GM19193 (cell line): ENCODE measurements at regions not wholly inside any gene's neighbourhood (a gene's known extent, or its start where the extent isn't known, plus 50 kb on each side); places are given as distances from the start of the nearest gene placed in this dataset.

Experiments used
- POLR2A ChIP-seq: IDR thresholded peaks from 4 replicates; pipeline ENCODE4 v1.6.1; 2011; ENCODE audit not compliant: insufficient read depth, insufficient read length; ENCODE audit errors: extremely low read depth

GRCh38 chr3:144852999-144853398 is 881.4 kb downstream of the DIPK2A start:
- TF ChIP-seq POLR2A = no peak

- TF ChIP-seq POLR2A = no peak
Measured at GRCh38 chr3:144859161-144859560, 887.5 kb downstream of the DIPK2A start.

GRCh38 chr3:144864646-144865045 is 893.0 kb downstream of the DIPK2A start:
- no peak for TF ChIP-seq POLR2A

DNA sequence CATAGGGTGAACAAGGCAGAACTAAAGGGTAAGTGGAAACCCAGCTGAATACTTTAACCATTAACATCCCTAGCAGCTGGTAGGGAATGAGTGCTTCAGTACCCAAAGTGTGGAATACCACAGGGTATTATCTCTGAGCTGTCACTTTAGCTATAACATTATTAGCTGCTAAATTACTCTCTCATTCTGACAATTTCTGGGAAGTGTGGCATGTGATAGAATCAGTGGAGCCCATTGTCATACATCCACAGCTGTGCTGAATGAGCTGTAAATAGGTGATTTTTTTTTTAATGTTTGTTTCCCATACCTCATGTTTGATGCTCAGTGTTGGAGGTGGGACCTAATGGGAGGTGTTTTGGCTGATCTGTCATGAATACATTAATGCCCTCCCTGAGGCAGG is 894.3 kb downstream of the DIPK2A start:
- no peak for TF ChIP-seq POLR2A

GRCh38 chr3:144866476-144866875 is 894.9 kb downstream of the DIPK2A start:
- TF ChIP-seq POLR2A = no peak

DNA sequence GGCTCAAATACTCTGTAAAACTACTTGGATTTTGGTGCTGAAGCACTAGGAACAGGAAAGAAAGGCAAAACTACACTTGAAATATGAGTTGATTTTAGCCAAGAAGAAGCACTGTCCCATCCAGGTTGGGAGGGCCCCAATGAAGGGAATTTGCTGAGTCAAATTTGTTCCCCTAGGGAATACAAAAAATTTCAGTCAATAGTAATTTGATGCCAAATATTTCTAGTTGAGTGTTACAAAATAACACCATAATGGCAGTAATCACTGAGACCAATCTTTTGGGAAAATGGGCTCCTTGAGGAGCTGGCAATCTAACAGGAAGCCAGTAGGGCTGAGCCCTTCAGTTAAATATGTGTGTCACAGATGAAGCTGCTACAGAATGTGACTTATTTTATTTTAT is 896.9 kb downstream of the DIPK2A start:
- no peak for TF ChIP-seq POLR2A

DNA sequence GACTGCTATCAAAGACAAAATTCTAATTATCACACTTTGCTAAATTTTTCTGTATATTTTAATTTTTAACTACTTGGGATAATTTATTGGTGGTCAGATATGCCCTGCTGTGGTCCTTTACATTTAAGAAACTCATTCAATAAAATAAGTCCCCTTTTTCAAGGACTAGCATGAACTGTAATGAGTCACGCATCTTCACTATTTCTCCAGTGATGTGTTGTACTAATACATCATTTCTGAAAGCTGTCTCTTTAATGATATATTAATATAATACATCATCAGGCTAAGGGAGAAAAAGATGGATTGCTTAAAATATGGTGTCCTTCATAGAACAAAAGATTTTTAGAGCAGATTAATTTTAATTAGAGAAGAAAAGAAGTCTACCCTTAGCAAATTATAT is 901.4 kb downstream of the DIPK2A start:
- no peak for TF ChIP-seq POLR2A

DNA sequence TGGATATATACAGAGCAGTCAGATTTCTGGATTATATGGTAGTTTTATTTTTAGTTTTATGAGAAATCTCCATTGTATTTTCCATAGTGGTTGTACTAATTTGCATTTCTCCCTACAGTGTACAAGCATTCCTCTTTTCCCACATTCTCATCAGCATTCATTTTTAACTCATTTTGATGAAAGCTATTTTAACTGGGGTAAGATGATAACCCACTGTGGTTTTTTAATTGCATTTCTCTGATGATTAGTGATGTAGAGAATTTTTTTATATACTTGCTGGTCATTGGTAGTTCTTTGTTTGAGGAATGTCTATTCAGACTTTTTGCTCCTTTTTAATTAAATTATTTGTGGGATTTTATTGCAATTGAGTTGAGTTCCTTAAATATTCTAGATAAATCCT is 903.6 kb downstream of the DIPK2A start:
- TF ChIP-seq POLR2A = no peak

DNA sequence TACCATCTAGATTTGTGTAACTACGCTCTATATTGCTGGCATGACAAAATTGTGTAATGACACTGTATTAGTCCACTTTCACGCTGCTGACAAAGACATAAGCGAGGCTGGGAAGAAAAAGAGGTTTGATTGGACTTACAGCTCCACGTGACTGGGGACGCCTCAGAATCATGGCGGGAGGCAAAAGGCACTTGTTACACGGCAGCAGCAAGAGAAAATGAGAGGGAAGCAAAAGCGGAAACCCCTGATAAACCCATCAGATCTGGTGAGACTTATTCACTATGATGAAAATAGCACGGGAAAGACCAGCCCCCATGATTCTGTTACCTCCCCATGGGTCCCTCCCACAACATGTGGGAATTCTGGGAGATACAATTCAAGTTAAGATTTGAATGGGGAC is 905.7 kb downstream of the DIPK2A start:
- no peak for TF ChIP-seq POLR2A

DNA sequence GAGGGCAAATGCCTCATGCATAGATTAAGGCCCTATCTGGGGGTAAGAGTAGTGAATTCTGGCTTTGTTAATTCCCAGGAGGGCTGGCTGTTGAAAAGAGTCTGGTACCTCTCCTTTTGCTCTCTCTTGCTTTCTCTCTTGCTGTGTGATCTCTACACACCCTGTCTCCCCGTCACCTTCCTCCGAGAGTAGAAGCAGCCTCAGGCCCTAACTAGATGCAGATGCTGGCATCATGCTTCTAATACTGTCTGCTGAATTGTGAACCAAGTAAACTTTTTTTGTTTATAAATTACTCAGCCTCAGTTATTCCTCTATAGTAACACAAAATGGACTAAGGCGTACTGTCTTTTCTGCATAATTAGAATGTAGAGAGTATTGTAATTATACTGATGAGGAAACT is 908.1 kb downstream of the DIPK2A start:
- TF ChIP-seq POLR2A = no peak

DNA sequence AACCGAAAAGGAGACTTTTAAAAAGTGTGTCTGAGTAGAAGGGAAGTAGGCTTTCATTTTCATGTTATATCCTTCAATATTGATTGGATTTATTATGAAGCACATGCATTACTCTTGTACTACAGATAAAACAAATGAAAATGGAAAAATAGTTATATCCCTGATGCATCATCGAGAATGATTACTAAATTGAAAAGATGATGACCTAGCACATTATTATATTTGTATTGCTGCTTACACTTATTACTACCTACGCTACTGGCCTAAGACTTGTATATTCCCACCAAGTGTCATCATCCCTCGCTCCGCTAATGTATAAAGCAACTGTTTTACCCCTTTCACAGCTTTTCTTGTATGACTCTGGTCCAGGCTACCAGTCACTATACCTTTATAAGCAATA is 922.4 kb downstream of the DIPK2A start:
- TF ChIP-seq POLR2A = no peak

DNA sequence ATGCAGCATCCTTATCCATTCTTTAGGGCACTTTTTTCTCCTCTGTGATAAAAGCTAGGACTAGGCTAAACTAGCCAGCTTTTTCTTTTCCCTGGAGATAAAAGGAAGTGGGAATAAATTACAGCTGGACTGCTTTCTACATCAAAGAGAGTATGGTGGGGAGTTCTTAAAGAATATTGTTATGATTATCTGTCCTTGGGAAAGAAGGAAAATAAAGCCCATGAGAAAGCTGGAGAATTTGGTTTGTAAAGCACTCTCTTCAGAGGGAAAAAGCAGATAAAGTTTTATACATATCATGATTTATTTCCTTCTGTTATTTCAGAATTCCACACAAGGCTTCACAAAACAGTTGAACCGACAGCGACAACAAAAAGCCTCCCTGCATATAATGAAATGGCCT is 923.0 kb downstream of the DIPK2A start:
- TF ChIP-seq POLR2A = no peak

DNA sequence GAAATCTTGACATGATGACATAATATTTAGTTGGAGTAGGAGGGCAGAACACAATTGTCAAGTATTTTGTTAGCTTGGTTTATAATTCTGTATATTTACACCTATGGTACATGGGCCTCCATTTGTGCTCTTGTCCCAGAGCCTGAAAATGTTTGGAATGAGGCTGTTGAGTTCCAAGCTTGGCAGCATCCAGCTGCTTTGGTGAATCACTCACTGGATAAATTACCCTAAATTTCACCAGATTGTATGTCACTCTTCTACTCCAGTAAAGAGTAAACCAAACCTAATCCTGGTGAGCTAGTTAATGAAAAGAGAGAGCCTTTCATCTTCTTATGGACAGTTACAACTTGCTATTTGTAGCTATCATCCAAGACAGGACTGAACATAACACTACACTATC is 928.7 kb downstream of the DIPK2A start:
- no peak for TF ChIP-seq POLR2A

- TF ChIP-seq POLR2A = no peak
Measured at GRCh38 chr3:144912968-144913367, 941.3 kb downstream of the DIPK2A start.

DNA sequence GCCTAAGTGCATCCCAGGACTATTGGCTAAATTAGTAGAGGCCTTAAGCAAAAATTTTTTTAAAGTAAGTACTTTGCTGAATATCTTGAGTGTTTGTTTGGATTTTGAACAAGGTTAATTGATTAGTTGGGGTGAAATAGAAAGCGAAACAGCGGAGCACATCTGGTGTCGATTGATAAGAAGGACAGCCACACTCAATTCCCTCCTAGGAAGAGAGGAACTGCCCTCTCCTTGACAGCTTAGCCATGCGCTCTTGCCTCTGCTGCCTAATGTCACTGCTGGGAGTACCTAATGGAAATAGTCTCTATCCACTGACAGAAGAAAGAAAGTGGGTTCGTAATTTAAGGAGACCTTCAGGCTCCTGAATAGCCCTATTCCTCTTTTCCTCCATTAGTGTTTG is 943.6 kb downstream of the DIPK2A start:
- no peak for TF ChIP-seq POLR2A

DNA sequence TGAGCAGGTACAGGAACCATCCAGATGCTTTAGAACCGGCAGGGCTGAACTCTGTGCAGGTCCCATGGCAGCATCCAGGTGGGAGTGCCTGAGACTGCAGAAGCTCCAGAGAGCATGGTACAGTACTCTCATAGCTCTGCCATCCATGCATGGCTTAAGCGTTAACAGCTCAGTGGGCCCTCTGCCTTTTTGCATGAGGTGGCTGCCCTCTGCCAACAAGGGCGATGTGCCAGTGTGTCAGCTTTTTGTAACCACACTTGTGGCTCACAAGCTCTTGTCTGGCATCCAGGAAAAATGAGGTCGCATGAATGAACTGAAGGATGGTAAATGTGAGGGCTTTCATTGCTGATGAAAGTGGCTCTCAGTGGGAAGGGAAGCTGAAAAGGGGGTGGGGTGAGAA is 950.1 kb downstream of the DIPK2A start:
- no peak for TF ChIP-seq POLR2A

DNA sequence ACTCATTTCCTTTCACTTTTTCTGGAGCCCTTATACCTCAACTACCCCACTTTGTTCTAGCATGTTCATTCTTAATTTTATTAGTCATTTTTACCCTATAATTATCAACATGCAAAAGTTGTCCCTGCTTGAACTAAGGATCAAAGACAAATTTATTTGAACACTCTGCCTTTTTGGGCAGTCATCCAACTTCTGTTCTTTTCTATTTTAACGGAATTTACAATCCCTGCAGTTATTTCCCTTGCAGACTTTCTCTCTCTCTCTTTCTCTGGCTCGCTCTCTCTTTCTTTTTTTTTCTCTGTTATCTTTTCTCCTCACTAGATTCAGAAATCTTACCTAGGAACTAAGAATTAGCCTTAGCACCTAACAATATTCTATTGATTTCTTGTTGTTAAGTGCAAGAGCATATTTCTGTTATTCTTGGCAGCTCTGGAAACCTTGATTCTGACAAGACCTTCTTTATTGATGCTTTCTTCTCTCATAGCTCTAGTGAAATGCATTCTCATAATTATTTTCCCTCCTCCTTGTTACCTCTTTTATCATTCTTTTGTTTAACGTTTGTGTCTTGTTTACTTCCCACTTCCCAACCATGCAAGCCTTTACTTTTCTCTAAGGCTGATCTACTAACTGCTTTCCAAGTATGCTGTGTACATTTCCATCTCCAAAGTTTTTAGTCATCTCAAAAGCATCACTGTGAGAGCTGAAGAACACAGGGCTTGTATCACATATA is 951.6 kb downstream of the DIPK2A start:
- TF ChIP-seq POLR2A = no peak
